NOMO-1 treated with dmso at 0.1 percent for 144 hours (cell line): ENCODE measurements at regions not wholly inside any gene's neighbourhood (a gene's known extent, or its start where the extent isn't known, plus 50 kb on each side); places are given as distances from the start of the nearest gene placed in this dataset.

Experiments
- DNase-seq: peaks from one replicate; lab custom pipeline; 2025; ENCODE audit not compliant: unreplicated experiment; lab: John Stamatoyannopoulos, UW

GRCh38 chr3:23741036-23741706, 64.6 kb upstream of the UBE2E1 start:
- peak; percentile 9 for DNase-seq

DNA sequence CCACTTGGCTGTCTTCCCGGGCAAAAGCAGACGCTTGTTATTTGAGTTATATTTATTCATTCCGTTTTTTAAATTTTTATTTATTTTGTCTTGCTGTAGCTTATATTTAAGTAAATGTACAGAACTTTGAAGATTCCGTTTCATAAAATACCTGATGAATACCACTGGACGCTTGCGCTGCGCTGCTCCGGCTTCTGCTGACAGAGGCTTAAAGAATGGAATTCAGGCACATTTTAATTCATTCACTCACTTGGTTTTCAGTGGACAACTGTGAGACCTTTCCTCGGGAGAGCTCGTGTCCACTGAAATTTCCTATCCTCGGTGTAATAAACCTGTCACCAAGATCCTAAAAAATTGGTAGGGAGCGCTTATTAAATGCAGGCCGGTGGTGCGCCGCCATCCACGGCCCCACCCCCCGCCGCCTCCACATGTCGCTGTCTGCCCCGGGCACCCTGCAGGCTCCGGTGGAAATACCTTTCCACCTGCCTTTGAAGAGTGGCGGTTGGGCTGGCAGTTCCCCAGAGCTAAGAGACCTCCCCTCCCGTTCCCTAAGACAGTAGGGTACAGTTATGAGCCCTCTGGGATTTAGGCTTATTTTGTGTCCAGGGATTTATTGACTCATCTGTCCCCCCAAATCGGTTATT, 62.5 kb upstream of the UBE2E1 start:
- no peak for DNase-seq

DNA sequence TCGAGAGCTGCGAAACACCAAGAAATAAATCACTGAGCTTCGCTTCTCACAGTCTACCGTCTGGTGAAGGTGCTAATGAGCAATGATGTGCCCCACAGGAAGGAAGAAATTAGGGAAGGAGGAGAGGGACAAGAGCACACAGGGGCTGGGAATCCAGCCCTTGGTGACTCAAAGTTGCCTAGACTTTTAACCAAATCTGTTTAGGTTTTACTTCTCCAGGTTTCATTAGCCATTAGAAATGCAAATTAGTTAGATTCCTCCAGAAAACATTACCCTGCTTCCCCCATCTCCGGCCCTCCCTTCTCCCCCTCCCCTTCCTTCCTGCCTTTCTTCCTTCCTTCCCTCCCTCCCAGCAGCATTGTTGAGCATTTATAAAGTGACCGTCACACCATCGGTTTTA, 59.3 kb upstream of the UBE2E1 start:
- no peak for DNase-seq

DNA sequence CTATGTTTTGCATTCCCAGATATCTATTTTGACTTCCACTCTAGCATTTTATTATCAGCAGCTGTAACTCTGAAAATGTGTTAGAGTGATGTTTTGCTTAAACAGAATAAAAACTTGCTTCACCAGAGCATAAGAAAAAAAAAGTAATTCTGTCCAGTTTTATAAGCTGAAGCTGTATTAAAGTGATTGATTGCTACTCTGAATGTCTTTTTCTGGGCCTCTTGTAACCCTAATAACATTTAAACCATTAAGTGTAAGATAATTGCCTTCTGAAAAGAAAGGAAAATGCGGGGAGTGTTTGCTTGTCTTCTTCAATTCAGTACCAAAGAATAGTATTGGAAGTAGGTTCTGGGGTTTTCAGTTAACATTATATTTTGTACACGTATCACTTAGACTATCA, 57.9 kb upstream of the UBE2E1 start:
- DNase-seq: no peak

DNA sequence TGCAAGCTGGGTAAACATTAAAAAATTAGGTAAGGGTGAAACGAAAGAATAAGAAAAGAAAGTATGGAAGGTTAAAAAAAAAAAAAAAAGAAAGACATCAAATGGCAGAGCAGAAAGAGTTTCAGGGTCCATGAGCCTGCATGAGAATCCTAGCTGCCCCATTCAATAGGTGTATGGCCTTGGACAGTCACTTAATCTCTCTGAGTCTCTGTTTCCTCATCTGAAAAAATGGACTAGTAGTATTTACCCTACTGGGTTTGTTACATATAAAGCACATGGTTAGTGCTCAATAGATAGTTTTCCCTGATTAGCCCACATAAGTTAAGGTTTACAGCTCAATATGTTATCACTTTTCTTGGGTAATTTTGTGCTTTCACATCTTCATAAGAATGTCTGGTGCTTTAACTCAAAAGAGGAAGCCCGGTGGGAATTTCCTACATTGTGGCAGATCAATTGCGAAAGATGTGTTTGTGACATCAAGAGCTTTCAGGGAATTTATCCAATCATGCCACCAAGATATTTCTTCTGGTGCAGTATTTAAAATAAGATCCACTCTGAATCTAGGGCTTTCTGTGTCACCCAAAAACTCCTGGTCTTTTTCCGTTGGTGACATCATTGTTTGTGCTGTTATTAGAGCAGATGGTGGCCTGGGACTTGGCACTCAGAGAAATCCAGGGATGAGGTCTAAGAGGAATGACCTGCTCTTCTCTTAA, 57.2 kb upstream of the UBE2E1 start:
- DNase-seq: peak; percentile 72

- no peak for DNase-seq
Observed at GRCh38 chr3:23749609-23750008, 56.1 kb upstream of the UBE2E1 start.

GRCh38 chr3:23750573-23751210, 55.1 kb upstream of the UBE2E1 start:
- DNase-seq: no peak

GRCh38 chr3:23751212-23751723, 54.5 kb upstream of the UBE2E1 start:
- DNase-seq: no peak

GRCh38 chr3:23752126-23752525, 53.6 kb upstream of the UBE2E1 start:
- no peak for DNase-seq

GRCh38 chr3:23754215-23754614, 51.5 kb upstream of the UBE2E1 start:
- no peak for DNase-seq
